Astrocyte (in vitro differentiated cells and primary cell): ENCODE measurements at regions not wholly inside any gene's neighbourhood (a gene's known extent, or its start where the extent isn't known, plus 50 kb on each side); places are given as distances from the start of the nearest gene placed in this dataset.

Source experiments
- EZH2 ChIP-seq: IDR thresholded peaks from 2 replicates; pipeline ENCODE4 v1.6.1; 2012; ENCODE audit warnings: mild to moderate bottlenecking, low read length, inconsistent platforms; ENCODE audit not compliant: insufficient read depth
- TF ChIP-seq, protein P1 (sequence below): IDR thresholded peaks from 2 replicates; pipeline ENCODE4 v1.5.1; 2011; ENCODE audit warnings: low read depth, mild to moderate bottlenecking, inconsistent platforms, low read length, moderate library complexity; ENCODE audit not compliant: insufficient read depth

DNA sequence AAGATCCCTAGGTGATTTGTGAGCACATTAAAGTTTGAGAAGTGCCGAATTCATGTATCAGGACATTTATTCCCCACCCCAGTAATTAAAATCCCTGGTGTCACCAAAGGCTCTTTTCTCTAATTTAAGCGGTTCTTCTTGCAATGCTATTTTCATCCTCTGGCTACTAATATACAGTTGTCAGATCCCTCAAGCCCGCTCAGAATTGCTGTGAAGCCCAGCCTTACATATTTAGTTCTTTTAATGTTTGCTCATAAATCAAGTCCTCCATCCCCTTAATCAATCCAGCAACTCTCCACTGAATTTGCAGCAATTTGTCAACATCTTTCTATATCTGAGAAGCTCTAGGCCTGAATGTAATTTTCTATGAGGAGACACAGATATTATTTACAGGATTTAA is 437.9 kb downstream of the PIK3C3 start:
- no peak for TF ChIP-seq EZH2
- TF ChIP-seq, protein P1, sequence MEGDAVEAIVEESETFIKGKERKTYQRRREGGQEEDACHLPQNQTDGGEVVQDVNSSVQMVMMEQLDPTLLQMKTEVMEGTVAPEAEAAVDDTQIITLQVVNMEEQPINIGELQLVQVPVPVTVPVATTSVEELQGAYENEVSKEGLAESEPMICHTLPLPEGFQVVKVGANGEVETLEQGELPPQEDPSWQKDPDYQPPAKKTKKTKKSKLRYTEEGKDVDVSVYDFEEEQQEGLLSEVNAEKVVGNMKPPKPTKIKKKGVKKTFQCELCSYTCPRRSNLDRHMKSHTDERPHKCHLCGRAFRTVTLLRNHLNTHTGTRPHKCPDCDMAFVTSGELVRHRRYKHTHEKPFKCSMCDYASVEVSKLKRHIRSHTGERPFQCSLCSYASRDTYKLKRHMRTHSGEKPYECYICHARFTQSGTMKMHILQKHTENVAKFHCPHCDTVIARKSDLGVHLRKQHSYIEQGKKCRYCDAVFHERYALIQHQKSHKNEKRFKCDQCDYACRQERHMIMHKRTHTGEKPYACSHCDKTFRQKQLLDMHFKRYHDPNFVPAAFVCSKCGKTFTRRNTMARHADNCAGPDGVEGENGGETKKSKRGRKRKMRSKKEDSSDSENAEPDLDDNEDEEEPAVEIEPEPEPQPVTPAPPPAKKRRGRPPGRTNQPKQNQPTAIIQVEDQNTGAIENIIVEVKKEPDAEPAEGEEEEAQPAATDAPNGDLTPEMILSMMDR = no peak
